Adrenal gland (tissue), 5 donors: ENCODE measurements at regions not wholly inside any gene's neighbourhood (a gene's known extent, or its start where the extent isn't known, plus 50 kb on each side); places are given as distances from the start of the nearest gene placed in this dataset.

Experiments
- CTCF ChIP-seq, 6 experiments: fragments of 450-650 bp in 4 of 6; fragments of 200-600 bp in 2 of 6; sonication (generic) in 1 of 6; IDR thresholded peaks; 1 replicate in 5 of 6; 2 replicates in 1 of 6; pipeline versions ENCODE4 v1.5.1 to v1.8.0; 2016 to 2021; ENCODE audit warnings: antibody characterized with exemption in 6 of 6, mild to moderate bottlenecking in 2 of 6, moderate library complexity in 1 of 6
- POLR2A ChIP-seq, 2 donors: fragments of 450-650 bp; IDR thresholded peaks; one replicate each; pipeline ENCODE4 v1.6.1; 2017; ENCODE audit warnings: antibody characterized with exemption in 2 of 2, mild to moderate bottlenecking in 2 of 2, moderate library complexity in 1 of 2
- donor health status: DM: no; HTN: no; CAD: no.

- TF ChIP-seq CTCF (IDR thresholded peaks at IDR 0.05) (no peak), POLR2A (IDR thresholded peaks at IDR 0.05) (no peak)
Observed at GRCh38 chr5:40410964-40411635, 268.6 kb upstream of the PTGER4 start.
